ENCODE measurements at regions not wholly inside any gene's neighbourhood (a gene's known extent, or its start where the extent isn't known, plus 50 kb on each side); places are given as distances from the start of the nearest gene placed in this dataset.

DNA sequence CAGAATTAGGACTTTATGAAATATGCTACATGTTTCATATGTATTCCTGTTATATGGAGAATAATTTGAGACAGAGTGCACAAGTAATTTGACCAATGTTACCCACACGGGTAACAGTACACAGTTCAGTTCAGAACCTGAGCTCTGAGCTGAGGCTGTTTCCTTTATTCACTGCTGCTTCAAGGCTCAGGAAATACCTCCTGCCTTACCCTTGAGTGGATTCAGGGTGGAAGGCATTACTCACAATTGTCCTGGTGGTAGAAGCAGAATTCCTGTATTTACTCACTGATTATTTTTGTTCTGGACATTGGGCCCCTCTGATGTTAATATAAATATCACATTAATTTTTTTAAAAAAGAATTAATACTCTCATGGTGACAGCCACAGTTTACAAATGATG is 73.5 kb upstream of the CAMK2D start:
- DNase-seq (no peak), ATAC-seq (no peak)
- Histone ChIP-seq H3K4me3 (no peak overlapping the region), H3K36me3 (no peaks in the 10 kb centered on the region), H3K9me3 (no peaks in the 10 kb centered on the region), H3K27me3 (no peaks in the 10 kb centered on the region), H3K4me1 (peaks cover 0 to 24% (median 0%) of the 10 kb centered on the region in 12 donors), H3K27ac (no peak overlapping the region)
- TF ChIP-seq POLR2A (IDR thresholded peaks at IDR 0.05) = no peak
- TF ChIP-seq, protein P1, sequence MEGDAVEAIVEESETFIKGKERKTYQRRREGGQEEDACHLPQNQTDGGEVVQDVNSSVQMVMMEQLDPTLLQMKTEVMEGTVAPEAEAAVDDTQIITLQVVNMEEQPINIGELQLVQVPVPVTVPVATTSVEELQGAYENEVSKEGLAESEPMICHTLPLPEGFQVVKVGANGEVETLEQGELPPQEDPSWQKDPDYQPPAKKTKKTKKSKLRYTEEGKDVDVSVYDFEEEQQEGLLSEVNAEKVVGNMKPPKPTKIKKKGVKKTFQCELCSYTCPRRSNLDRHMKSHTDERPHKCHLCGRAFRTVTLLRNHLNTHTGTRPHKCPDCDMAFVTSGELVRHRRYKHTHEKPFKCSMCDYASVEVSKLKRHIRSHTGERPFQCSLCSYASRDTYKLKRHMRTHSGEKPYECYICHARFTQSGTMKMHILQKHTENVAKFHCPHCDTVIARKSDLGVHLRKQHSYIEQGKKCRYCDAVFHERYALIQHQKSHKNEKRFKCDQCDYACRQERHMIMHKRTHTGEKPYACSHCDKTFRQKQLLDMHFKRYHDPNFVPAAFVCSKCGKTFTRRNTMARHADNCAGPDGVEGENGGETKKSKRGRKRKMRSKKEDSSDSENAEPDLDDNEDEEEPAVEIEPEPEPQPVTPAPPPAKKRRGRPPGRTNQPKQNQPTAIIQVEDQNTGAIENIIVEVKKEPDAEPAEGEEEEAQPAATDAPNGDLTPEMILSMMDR (IDR thresholded peaks at IDR 0.05) = no peak
- WGBS, 4 donors = 50 to 64% (median 59%) methylated on average over 1 of the region's 1 CpG
- intact Hi-C loops (cut with DNase I) = no loop called here

DNA sequence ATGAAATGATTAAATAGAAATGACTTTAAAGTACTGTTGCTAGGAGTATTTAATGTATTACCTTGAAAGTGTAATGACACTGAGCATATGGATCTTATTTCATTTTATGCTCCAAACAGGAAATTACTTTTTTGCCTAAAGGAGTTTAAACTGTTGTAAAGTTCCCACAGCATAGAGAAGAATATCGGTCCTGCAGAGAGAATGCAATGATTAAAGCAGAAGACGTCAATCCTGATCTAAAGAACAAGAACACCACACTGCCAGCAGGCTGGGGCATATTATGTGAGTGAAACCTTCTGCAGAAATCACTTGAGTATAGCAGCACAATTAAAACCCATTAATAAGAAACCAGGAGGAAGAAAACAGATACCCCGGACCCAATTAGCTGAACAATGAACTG is 72.8 kb upstream of the CAMK2D start:
- Histone ChIP-seq H3K36me3 (no peaks in the 10 kb centered on the region), H3K4me1 (peaks cover 0 to 24% (median 0%) of the 10 kb centered on the region in 12 donors), H3K9me3 (no peaks in the 10 kb centered on the region), H3K27me3 (no peaks in the 10 kb centered on the region), H3K4me3 (no peak overlapping the region), H3K27ac (no peak overlapping the region)
- 79 to 87% (median 86%) methylated on average over 3 of the region's 3 CpGs for WGBS, 4 donors
- TF ChIP-seq POLR2A (IDR thresholded peaks at IDR 0.05) = no peak
- TF ChIP-seq, protein P1 (IDR thresholded peaks at IDR 0.05) = no peak
- ATAC-seq (no peak), DNase-seq (no peak)
- intact Hi-C loops (cut with DNase I) = no loop called here

DNA sequence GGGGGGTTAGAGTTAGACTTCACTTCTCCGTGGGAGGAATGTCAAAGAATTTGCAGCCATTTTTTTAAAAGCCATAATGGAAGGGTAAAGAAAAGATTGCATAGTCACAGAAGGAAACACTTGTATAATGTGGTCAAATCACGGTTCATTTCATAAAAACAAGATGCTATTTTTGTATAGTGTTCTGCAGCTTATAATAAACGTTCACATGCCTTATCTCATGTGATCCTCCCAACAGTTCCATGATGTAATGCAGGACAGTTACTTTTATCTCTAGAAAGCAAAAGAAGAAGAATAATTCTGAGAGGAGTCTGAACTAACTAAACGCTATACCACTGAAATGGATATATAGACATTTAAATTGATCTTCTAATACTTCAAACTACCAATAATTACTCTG is 71.3 kb upstream of the CAMK2D start:
- TF ChIP-seq, protein P1 (IDR thresholded peaks at IDR 0.05) = no peak
- no peak for TF ChIP-seq POLR2A (IDR thresholded peaks at IDR 0.05)
- DNase-seq (no peak), ATAC-seq (no peak)

DNA sequence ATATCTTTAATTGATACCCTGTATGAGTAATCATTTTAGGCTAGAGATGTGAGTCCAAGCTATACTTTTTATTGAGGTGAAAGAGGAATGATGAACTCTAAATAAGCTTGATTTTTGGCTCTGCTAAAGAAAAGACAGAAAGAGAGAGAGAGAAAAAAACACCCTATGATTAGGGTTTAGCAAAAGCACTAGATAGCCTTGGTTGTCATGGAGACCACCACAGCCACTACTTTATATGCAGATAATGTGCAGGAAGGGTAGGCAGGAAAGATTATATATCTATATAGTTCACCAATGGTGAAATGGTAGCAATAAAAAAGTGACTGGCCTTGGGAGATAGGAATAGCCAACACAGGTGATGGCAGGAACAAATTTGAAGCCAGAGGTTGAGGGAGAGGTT is 69.9 kb upstream of the CAMK2D start:
- TF ChIP-seq, protein P1 (IDR thresholded peaks at IDR 0.05) = no peak
- TF ChIP-seq POLR2A (IDR thresholded peaks at IDR 0.05) = no peak
- H3K9me3 ChIP-seq = no peaks in the 10 kb centered on the region
- H3K4me1 ChIP-seq = peaks cover 0 to 13% (median 3%) of the 10 kb centered on the region in 12 donors
- H3K27ac ChIP-seq = no peak overlapping the region
- no peaks in the 10 kb centered on the region for H3K27me3 ChIP-seq
- H3K4me3 ChIP-seq = no peak overlapping the region
- DNase-seq (no peak), ATAC-seq (no peak)
- intact Hi-C loops (cut with DNase I) = no loop called here
- no peaks in the 10 kb centered on the region for H3K36me3 ChIP-seq

More for the DNA sequence above, 71.3 kb upstream of the CAMK2D start:
- intact Hi-C loops (cut with DNase I) = no loop called here
- 36 to 47% (median 39%) methylated on average over 4 of the region's 4 CpGs for WGBS, 4 donors
- Histone ChIP-seq H3K27me3 (no peaks in the 10 kb centered on the region), H3K4me3 (no peak overlapping the region), H3K9me3 (no peaks in the 10 kb centered on the region), H3K36me3 (no peaks in the 10 kb centered on the region), H3K4me1 (peaks cover 0 to 13% (median 0%) of the 10 kb centered on the region in 12 donors), H3K27ac (no peak overlapping the region)

Measured in heart left ventricle (tissue), 16 donors.